NB4 (cell line): ENCODE measurements at regions not wholly inside any gene's neighbourhood (a gene's known extent, or its start where the extent isn't known, plus 50 kb on each side); places are given as distances from the start of the nearest gene placed in this dataset.

Experiments used
- CTCF ChIP-seq: IDR thresholded peaks from one replicate; pipeline ENCODE4 v1.5.1; 2012; ENCODE audit warnings: low read depth, low read length
- MAX ChIP-seq: IDR thresholded peaks from 2 replicates; pipeline ENCODE4 v1.6.1; 2011; ENCODE audit warnings: low read depth, low read length
- MYC ChIP-seq: IDR thresholded peaks from 2 replicates; pipeline ENCODE4 v1.6.1; 2011; ENCODE audit warnings: low read depth, low read length
- POLR2A ChIP-seq: IDR thresholded peaks from 2 replicates; pipeline ENCODE4 v1.6.1; 2011; ENCODE audit warnings: mild to moderate bottlenecking; ENCODE audit not compliant: insufficient read length; ENCODE audit errors: extremely low read depth

- TF ChIP-seq CTCF (no peak), POLR2A (no peak), MYC (no peak), MAX (no peak)
Measured at GRCh38 chr5:116789522-116789921, 214.9 kb upstream of the SEMA6A start.
